Immature natural killer cell (primary cell): ENCODE measurements at regions not wholly inside any gene's neighbourhood (a gene's known extent, or its start where the extent isn't known, plus 50 kb on each side); places are given as distances from the start of the nearest gene placed in this dataset.
A peak's percentile ranks its signal among the peaks of the same experiment; 100 is the strongest.

ENCODE experiments used
- DNase-seq, 3 donors: peaks; one replicate each; pipeline ENCODE4 v3.0.0; 2022; ENCODE audit warnings: mixed read lengths in 1 of 3
- H3K27ac Mint-ChIP-seq, 6 donors: one replicate each; pipeline ENCODE4 v1.8.0; 2020; ENCODE audit warnings: mixed read lengths in 6 of 6, mild to moderate bottlenecking in 5 of 6, inconsistent platforms in 4 of 6, moderate library complexity in 3 of 6
- H3K27me3 Mint-ChIP-seq, 3 donors: one replicate each; pipeline ENCODE4 v1.8.0; 2020 to 2021; ENCODE audit warnings: low read depth in 3 of 3, mild to moderate bottlenecking in 3 of 3, mixed read lengths in 3 of 3, moderate library complexity in 3 of 3, inconsistent platforms in 1 of 3
- H3K36me3 Mint-ChIP-seq, 3 donors: one replicate each; pipeline ENCODE4 v1.8.0; 2020; ENCODE audit warnings: mixed read lengths in 3 of 3, inconsistent platforms in 2 of 3, mild to moderate bottlenecking in 2 of 3
- H3K4me1 Mint-ChIP-seq, 2 donors: one replicate each; pipeline ENCODE4 v1.8.0; 2020; ENCODE audit warnings: inconsistent platforms in 2 of 2, mild to moderate bottlenecking in 2 of 2, mixed read lengths in 2 of 2, moderate library complexity in 1 of 2
- H3K4me3 Mint-ChIP-seq, 5 donors: one replicate each; pipeline ENCODE4 v1.8.0; 2020; ENCODE audit warnings: mild to moderate bottlenecking in 5 of 5, mixed read lengths in 5 of 5, inconsistent platforms in 3 of 5, moderate library complexity in 3 of 5
- H3K9me3 Mint-ChIP-seq, 6 donors: one replicate each; pipeline ENCODE4 v1.8.0; 2020; ENCODE audit warnings: mild to moderate bottlenecking in 6 of 6, mixed read lengths in 6 of 6, inconsistent platforms in 4 of 6, moderate library complexity in 3 of 6

- no peaks in the 10 kb centered on the region for H3K9me3 Mint-ChIP-seq
- H3K4me1 Mint-ChIP-seq: no peaks in the 10 kb centered on the region
- peaks cover 0 to 5% (median 3%) of the 10 kb centered on the region in 3 donors for H3K36me3 Mint-ChIP-seq
- no peak overlapping the region for H3K4me3 Mint-ChIP-seq
- H3K27ac Mint-ChIP-seq: no peak overlapping the region
- H3K27me3 Mint-ChIP-seq: no peaks in the 10 kb centered on the region
- no peak for DNase-seq
Observed at GRCh38 chr17:13952009-13952750, 117.1 kb upstream of the COX10 start.

- Mint-ChIP-seq H3K27ac (no peak overlapping the region), H3K4me1 (no peaks in the 10 kb centered on the region), H3K36me3 (peaks cover 0 to 8% (median 3%) of the 10 kb centered on the region in 3 donors), H3K27me3 (peaks cover 0 to 2% (median 0%) of the 10 kb centered on the region in 3 donors), H3K4me3 (no peak overlapping the region), H3K9me3 (no peaks in the 10 kb centered on the region)
- DNase-seq: no peak
Observed at GRCh38 chr17:13953841-13954240, 115.5 kb upstream of the COX10 start.

GRCh38 chr17:13957636-13958035, 111.7 kb upstream of the COX10 start:
- no peak overlapping the region for H3K27ac Mint-ChIP-seq

GRCh38 chr17:13958773-13959172, 110.5 kb upstream of the COX10 start:
- DNase-seq: no peak
- peaks cover 3 to 8% of the 10 kb centered on the region in 2 donors for H3K4me1 Mint-ChIP-seq
- H3K9me3 Mint-ChIP-seq: no peaks in the 10 kb centered on the region
- H3K36me3 Mint-ChIP-seq: peaks cover 0 to 8% (median 5%) of the 10 kb centered on the region in 3 donors
- H3K27ac Mint-ChIP-seq: no peak overlapping the region
- H3K27me3 Mint-ChIP-seq: peaks cover 0 to 2% (median 0%) of the 10 kb centered on the region in 3 donors
- no peak overlapping the region for H3K4me3 Mint-ChIP-seq

More at GRCh38 chr17:13957636-13958035, 111.7 kb upstream of the COX10 start:
- DNase-seq: no peak
- H3K27me3 Mint-ChIP-seq: peaks cover 0 to 2% (median 0%) of the 10 kb centered on the region in 3 donors
- no peak overlapping the region for H3K4me3 Mint-ChIP-seq
- peaks cover under 1 to 3% of the 10 kb centered on the region in 2 donors for H3K4me1 Mint-ChIP-seq
- peaks cover 0 to 8% (median 2%) of the 10 kb centered on the region in 3 donors for H3K36me3 Mint-ChIP-seq
- no peaks in the 10 kb centered on the region for H3K9me3 Mint-ChIP-seq

- Mint-ChIP-seq H3K4me1 (peaks cover 3 to 8% of the 10 kb centered on the region in 2 donors), H3K36me3 (peaks cover 0 to 5% (median 3%) of the 10 kb centered on the region in 3 donors), H3K9me3 (no peaks in the 10 kb centered on the region), H3K27ac (no peak overlapping the region), H3K27me3 (peaks cover 0 to 2% (median 0%) of the 10 kb centered on the region in 3 donors), H3K4me3 (no peak overlapping the region)
- DNase-seq: no peak
Observed at GRCh38 chr17:13961265-13961664, 108.0 kb upstream of the COX10 start.

GRCh38 chr17:13962716-13963240, 106.5 kb upstream of the COX10 start:
- Mint-ChIP-seq H3K9me3 (no peaks in the 10 kb centered on the region), H3K4me3 (no peak overlapping the region), H3K27me3 (peaks cover 0 to 2% (median 0%) of the 10 kb centered on the region in 3 donors), H3K4me1 (peaks cover 3 to 8% of the 10 kb centered on the region in 2 donors), H3K27ac (peak overlapping the region in 1 of 6 donors; percentile 36), H3K36me3 (peaks cover 0 to 5% (median 3%) of the 10 kb centered on the region in 3 donors)
- no peak for DNase-seq

- no peak for DNase-seq
- Mint-ChIP-seq H3K36me3 (peaks cover 0 to 5% (median 0%) of the 10 kb centered on the region in 3 donors), H3K9me3 (no peaks in the 10 kb centered on the region), H3K4me1 (peaks cover 3 to 7% of the 10 kb centered on the region in 2 donors), H3K4me3 (no peak overlapping the region), H3K27me3 (peaks cover 0 to 3% (median 0%) of the 10 kb centered on the region in 3 donors), H3K27ac (no peak overlapping the region)
Observed at GRCh38 chr17:13967416-13967815, 101.9 kb upstream of the COX10 start.

- H3K27me3 Mint-ChIP-seq: peaks cover 0 to 3% (median 0%) of the 10 kb centered on the region in 3 donors
- DNase-seq: no peak
- H3K9me3 Mint-ChIP-seq: no peaks in the 10 kb centered on the region
- peaks cover 0 to 3% (median 0%) of the 10 kb centered on the region in 3 donors for H3K36me3 Mint-ChIP-seq
- no peak overlapping the region for H3K4me3 Mint-ChIP-seq
- peak overlapping the region in 1 of 6 donors; percentile 8 for H3K27ac Mint-ChIP-seq
- H3K4me1 Mint-ChIP-seq: no peaks in the 10 kb centered on the region
Observed at GRCh38 chr17:13970531-13970930, 98.8 kb upstream of the COX10 start.

GRCh38 chr17:13973960-13974651, 95.2 kb upstream of the COX10 start:
- H3K36me3 Mint-ChIP-seq: peaks cover 3 to 14% (median 10%) of the 10 kb centered on the region in 3 donors
- no peak overlapping the region for H3K4me3 Mint-ChIP-seq
- H3K9me3 Mint-ChIP-seq: no peaks in the 10 kb centered on the region
- H3K27ac Mint-ChIP-seq: no peak overlapping the region
- DNase-seq: no peak
- no peaks in the 10 kb centered on the region for H3K4me1 Mint-ChIP-seq
- peaks cover 0 to 3% (median 0%) of the 10 kb centered on the region in 3 donors for H3K27me3 Mint-ChIP-seq

- H3K4me1 Mint-ChIP-seq: no peaks in the 10 kb centered on the region
- peaks cover 16 to 28% (median 20%) of the 10 kb centered on the region in 3 donors for H3K36me3 Mint-ChIP-seq
- no peaks in the 10 kb centered on the region for H3K9me3 Mint-ChIP-seq
- H3K4me3 Mint-ChIP-seq: no peak overlapping the region
- H3K27ac Mint-ChIP-seq: no peak overlapping the region
- DNase-seq: no peak
- H3K27me3 Mint-ChIP-seq: no peaks in the 10 kb centered on the region
Observed at GRCh38 chr17:13977837-13978236, 91.5 kb upstream of the COX10 start.

GRCh38 chr17:13978478-13978877, 90.8 kb upstream of the COX10 start:
- H3K27me3 Mint-ChIP-seq: no peaks in the 10 kb centered on the region
- no peak overlapping the region for H3K27ac Mint-ChIP-seq
- no peak for DNase-seq
- H3K9me3 Mint-ChIP-seq: no peaks in the 10 kb centered on the region
- H3K4me1 Mint-ChIP-seq: no peaks in the 10 kb centered on the region
- peaks cover 16 to 32% (median 21%) of the 10 kb centered on the region in 3 donors for H3K36me3 Mint-ChIP-seq
- no peak overlapping the region for H3K4me3 Mint-ChIP-seq

GRCh38 chr17:13981881-13982280, 87.4 kb upstream of the COX10 start:
- Mint-ChIP-seq H3K9me3 (no peaks in the 10 kb centered on the region), H3K36me3 (peaks cover 16 to 28% (median 26%) of the 10 kb centered on the region in 3 donors), H3K4me1 (peaks cover 6 to 8% of the 10 kb centered on the region in 2 donors), H3K27ac (no peak overlapping the region), H3K4me3 (no peak overlapping the region), H3K27me3 (no peaks in the 10 kb centered on the region)
- DNase-seq: no peak

GRCh38 chr17:13984956-13985355, 84.3 kb upstream of the COX10 start:
- Mint-ChIP-seq H3K36me3 (peaks cover 11 to 26% (median 19%) of the 10 kb centered on the region in 3 donors), H3K4me3 (no peak overlapping the region), H3K27ac (no peak overlapping the region), H3K4me1 (peaks cover 8 to 15% of the 10 kb centered on the region in 2 donors), H3K27me3 (peaks cover 0 to 2% (median 0%) of the 10 kb centered on the region in 3 donors), H3K9me3 (no peaks in the 10 kb centered on the region)
- no peak for DNase-seq

- Mint-ChIP-seq H3K4me1 (peaks cover 8 to 15% of the 10 kb centered on the region in 2 donors), H3K36me3 (peaks cover 4 to 22% (median 16%) of the 10 kb centered on the region in 3 donors), H3K4me3 (no peak overlapping the region), H3K27me3 (peaks cover 0 to 2% (median 2%) of the 10 kb centered on the region in 3 donors), H3K27ac (no peak overlapping the region), H3K9me3 (no peaks in the 10 kb centered on the region)
- DNase-seq: no peak
Observed at GRCh38 chr17:13986855-13987254, 82.4 kb upstream of the COX10 start.
